Nephron progenitor cell (in vitro differentiated cells): ENCODE measurements at regions not wholly inside any gene's neighbourhood (a gene's known extent, or its start where the extent isn't known, plus 50 kb on each side); places are given as distances from the start of the nearest gene placed in this dataset.
A peak's percentile ranks its signal among the peaks of the same experiment; 100 is the strongest.

Experiments used
- DNase-seq: peaks from one replicate; pipeline ENCODE4 v3.0.0; 2021
- H3K27ac Mint-ChIP-seq: 2 replicates; pipeline ENCODE4 v1.8.0; 2021; ENCODE audit warnings: mild to moderate bottlenecking, moderate library complexity, mixed read lengths
- H3K27me3 Mint-ChIP-seq: 2 replicates; pipeline ENCODE4 v1.8.0; 2021; ENCODE audit warnings: mild to moderate bottlenecking, low read depth, mixed read lengths; ENCODE audit not compliant: poor library complexity
- H3K36me3 Mint-ChIP-seq: 2 replicates; pipeline ENCODE4 v1.8.0; 2021; ENCODE audit warnings: low read depth, mixed read lengths
- H3K4me1 Mint-ChIP-seq: 2 replicates; pipeline ENCODE4 v1.8.0; 2021; ENCODE audit warnings: mixed read lengths
- H3K4me3 Mint-ChIP-seq: 2 replicates; pipeline ENCODE4 v1.8.0; 2021; ENCODE audit warnings: mild to moderate bottlenecking, moderate library complexity, mixed read lengths
- H3K9me3 Mint-ChIP-seq: 2 replicates; pipeline ENCODE4 v1.8.0; 2021; ENCODE audit warnings: mild to moderate bottlenecking, moderate library complexity, mixed read lengths
- TF ChIP-seq, protein P1 (sequence below): fragments of 200-600 bp; sonication (generic); IDR thresholded peaks from 2 replicates; pipeline ENCODE4 v1.5.0; 2021; ENCODE audit warnings: antibody characterized with exemption

DNA sequence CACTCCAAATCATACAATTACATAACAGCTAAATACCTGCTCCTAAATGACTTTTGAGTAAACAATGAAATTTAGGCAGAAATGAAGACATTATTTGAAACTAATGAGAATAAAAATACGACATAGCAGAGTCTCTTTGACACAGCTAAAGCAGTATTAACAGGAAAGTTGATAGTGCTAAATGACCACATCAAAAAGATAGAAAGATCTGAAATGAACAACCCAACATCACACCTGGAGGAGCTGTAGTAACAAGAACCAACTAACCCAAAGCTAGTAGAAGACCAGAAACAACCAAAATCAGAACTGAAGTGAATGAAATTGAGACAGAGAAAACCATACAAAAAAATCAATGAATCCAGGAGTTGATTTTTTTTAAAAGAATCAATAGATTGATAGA lies 257.8 kb downstream of the ARAP2 start:
- H3K4me3 Mint-ChIP-seq: no peak overlapping the region
- H3K36me3 Mint-ChIP-seq: no peaks in the 10 kb centered on the region
- no peak for DNase-seq
- H3K27me3 Mint-ChIP-seq: no peaks in the 10 kb centered on the region
- no peaks in the 10 kb centered on the region for H3K4me1 Mint-ChIP-seq
- peaks cover 14% of the 10 kb centered on the region for H3K9me3 Mint-ChIP-seq
- TF ChIP-seq, protein P1, sequence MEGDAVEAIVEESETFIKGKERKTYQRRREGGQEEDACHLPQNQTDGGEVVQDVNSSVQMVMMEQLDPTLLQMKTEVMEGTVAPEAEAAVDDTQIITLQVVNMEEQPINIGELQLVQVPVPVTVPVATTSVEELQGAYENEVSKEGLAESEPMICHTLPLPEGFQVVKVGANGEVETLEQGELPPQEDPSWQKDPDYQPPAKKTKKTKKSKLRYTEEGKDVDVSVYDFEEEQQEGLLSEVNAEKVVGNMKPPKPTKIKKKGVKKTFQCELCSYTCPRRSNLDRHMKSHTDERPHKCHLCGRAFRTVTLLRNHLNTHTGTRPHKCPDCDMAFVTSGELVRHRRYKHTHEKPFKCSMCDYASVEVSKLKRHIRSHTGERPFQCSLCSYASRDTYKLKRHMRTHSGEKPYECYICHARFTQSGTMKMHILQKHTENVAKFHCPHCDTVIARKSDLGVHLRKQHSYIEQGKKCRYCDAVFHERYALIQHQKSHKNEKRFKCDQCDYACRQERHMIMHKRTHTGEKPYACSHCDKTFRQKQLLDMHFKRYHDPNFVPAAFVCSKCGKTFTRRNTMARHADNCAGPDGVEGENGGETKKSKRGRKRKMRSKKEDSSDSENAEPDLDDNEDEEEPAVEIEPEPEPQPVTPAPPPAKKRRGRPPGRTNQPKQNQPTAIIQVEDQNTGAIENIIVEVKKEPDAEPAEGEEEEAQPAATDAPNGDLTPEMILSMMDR: no peak
- no peak overlapping the region for H3K27ac Mint-ChIP-seq

- TF ChIP-seq, protein P1: no peak
- H3K9me3 Mint-ChIP-seq: peaks cover 4% of the 10 kb centered on the region
- no peaks in the 10 kb centered on the region for H3K4me1 Mint-ChIP-seq
- DNase-seq: no peak
- no peak overlapping the region for H3K4me3 Mint-ChIP-seq
- no peaks in the 10 kb centered on the region for H3K27me3 Mint-ChIP-seq
- no peak overlapping the region for H3K27ac Mint-ChIP-seq
- H3K36me3 Mint-ChIP-seq: no peaks in the 10 kb centered on the region
Observed at GRCh38 chr4:35993606-35994005, 250.7 kb downstream of the ARAP2 start.

GRCh38 chr4:36000941-36001557 lies 243.3 kb downstream of the ARAP2 start:
- no peaks in the 10 kb centered on the region for H3K4me1 Mint-ChIP-seq
- H3K4me3 Mint-ChIP-seq: no peak overlapping the region
- DNase-seq: no peak
- no peaks in the 10 kb centered on the region for H3K27me3 Mint-ChIP-seq
- H3K27ac Mint-ChIP-seq: peak overlapping the region; percentile 17
- H3K9me3 Mint-ChIP-seq: peaks cover 5% of the 10 kb centered on the region
- TF ChIP-seq, protein P1: no peak
- H3K36me3 Mint-ChIP-seq: no peaks in the 10 kb centered on the region

- peaks cover 5% of the 10 kb centered on the region for H3K9me3 Mint-ChIP-seq
- H3K27ac Mint-ChIP-seq: no peak overlapping the region
- H3K4me3 Mint-ChIP-seq: no peak overlapping the region
- no peaks in the 10 kb centered on the region for H3K36me3 Mint-ChIP-seq
- no peaks in the 10 kb centered on the region for H3K4me1 Mint-ChIP-seq
- DNase-seq: no peak
- TF ChIP-seq, protein P1: no peak
- no peaks in the 10 kb centered on the region for H3K27me3 Mint-ChIP-seq
Observed at GRCh38 chr4:36003051-36003450, 241.3 kb downstream of the ARAP2 start.

GRCh38 chr4:36004204-36004851 lies 240.0 kb downstream of the ARAP2 start:
- Mint-ChIP-seq H3K36me3 (no peaks in the 10 kb centered on the region), H3K4me1 (no peaks in the 10 kb centered on the region), H3K4me3 (no peak overlapping the region), H3K27ac (no peak overlapping the region), H3K27me3 (no peaks in the 10 kb centered on the region), H3K9me3 (peaks cover 5% of the 10 kb centered on the region)
- TF ChIP-seq, protein P1: no peak
- no peak for DNase-seq

GRCh38 chr4:36006226-36006625 lies 238.1 kb downstream of the ARAP2 start:
- no peaks in the 10 kb centered on the region for H3K4me1 Mint-ChIP-seq
- no peak for DNase-seq
- TF ChIP-seq, protein P1: no peak
- peaks cover 2% of the 10 kb centered on the region for H3K9me3 Mint-ChIP-seq
- H3K27ac Mint-ChIP-seq: no peak overlapping the region
- H3K36me3 Mint-ChIP-seq: no peaks in the 10 kb centered on the region
- H3K4me3 Mint-ChIP-seq: no peak overlapping the region
- H3K27me3 Mint-ChIP-seq: no peaks in the 10 kb centered on the region
